NCI-H1048 (cell line): ENCODE measurements at regions not wholly inside any gene's neighbourhood (a gene's known extent, or its start where the extent isn't known, plus 50 kb on each side); places are given as distances from the start of the nearest gene placed in this dataset.

Experiments used
- DNase-seq: peaks from one replicate; lab custom pipeline; 2025; lab: John Stamatoyannopoulos, UW

- no peak for DNase-seq
Measured at GRCh38 chr7:46576950-46577349, 655.9 kb upstream of the IGFBP3 start.

- DNase-seq = no peak
Measured at GRCh38 chr7:46572691-46573090, 651.6 kb upstream of the IGFBP3 start.

- no peak for DNase-seq
Measured at GRCh38 chr7:46571996-46572395, 650.9 kb upstream of the IGFBP3 start.

- DNase-seq = no peak
Measured at GRCh38 chr7:46569133-46569465, 648.0 kb upstream of the IGFBP3 start.

- DNase-seq = no peak
Measured at GRCh38 chr7:46568420-46569132, 647.5 kb upstream of the IGFBP3 start.

GRCh38 chr7:46567858-46568257 lies 646.8 kb upstream of the IGFBP3 start:
- DNase-seq = no peak

- no peak for DNase-seq
Measured at GRCh38 chr7:46566097-46566774, 645.2 kb upstream of the IGFBP3 start.

- DNase-seq = no peak
Measured at GRCh38 chr7:46565253-46566096, 644.4 kb upstream of the IGFBP3 start.

- no peak for DNase-seq
Measured at GRCh38 chr7:46559194-46559832, 638.2 kb upstream of the IGFBP3 start.

GRCh38 chr7:46558482-46559193 lies 637.6 kb upstream of the IGFBP3 start:
- DNase-seq = no peak

- no peak for DNase-seq
Measured at GRCh38 chr7:46557781-46558180, 636.7 kb upstream of the IGFBP3 start.

GRCh38 chr7:46557295-46557711 lies 636.2 kb upstream of the IGFBP3 start:
- no peak for DNase-seq

- no peak for DNase-seq
Measured at GRCh38 chr7:46554688-46555422, 633.8 kb upstream of the IGFBP3 start.

- DNase-seq = no peak
Measured at GRCh38 chr7:46551603-46552002, 630.5 kb upstream of the IGFBP3 start.

GRCh38 chr7:46550864-46551263 lies 629.8 kb upstream of the IGFBP3 start:
- DNase-seq = no peak

GRCh38 chr7:46549892-46550639 lies 629.0 kb upstream of the IGFBP3 start:
- no peak for DNase-seq

- no peak for DNase-seq
Measured at GRCh38 chr7:46549347-46549746, 628.3 kb upstream of the IGFBP3 start.

GRCh38 chr7:46547044-46547443 lies 626.0 kb upstream of the IGFBP3 start:
- no peak for DNase-seq

GRCh38 chr7:46545790-46546189 lies 624.7 kb upstream of the IGFBP3 start:
- no peak for DNase-seq

- no peak for DNase-seq
Measured at GRCh38 chr7:46544396-46545008, 623.4 kb upstream of the IGFBP3 start.
